H1 (cell line): ENCODE measurements at regions not wholly inside any gene's neighbourhood (a gene's known extent, or its start where the extent isn't known, plus 50 kb on each side); places are given as distances from the start of the nearest gene placed in this dataset.

Experiments used
- CTCF ChIA-PET: fragments of 300-600 bp; sonication (Branson Sonifier 250); formaldehyde crosslinking; loops from one replicate; lab custom pipeline; 2021; ENCODE audit not compliant: partially characterized antibody; lab: Charles Lee
- POLR2A ChIA-PET: fragments of 300-600 bp; sonication (Branson Sonifier 250); formaldehyde crosslinking; loops from one replicate; lab custom pipeline; 2021; ENCODE audit warnings: inconsistent platforms; ENCODE audit not compliant: partially characterized antibody; lab: Charles Lee
- DNase-seq, 2 experiments: peaks; one replicate each; pipeline versions ENCODE4 v3.0.0 to v3.0.0-alpha.2; 2010 to 2022; ENCODE audit warnings: low spot score in 2 of 2, low read depth in 1 of 2, mixed read lengths in 1 of 2
- FAIRE-seq: peaks from 2 replicates; lab custom pipeline; 2011; peaks lifted over from hg19 to GRCh38; lab: Jason Lieb, UNC
- H2AFZ ChIP-seq: 2 replicates; pipeline ENCODE4 v1.8.1; 2012; ENCODE audit warnings: low read length, inconsistent platforms
- H2AK5ac ChIP-seq: 2 replicates; pipeline ENCODE4 v1.6.1; 2013; ENCODE audit warnings: low read depth, low read length
- H2BK120ac ChIP-seq: replicated peaks from 2 replicates; pipeline ENCODE3; 2013; ENCODE audit warnings: low read depth, low read length, inconsistent platforms
- H2BK12ac ChIP-seq: 2 replicates; pipeline ENCODE4 v1.6.1; 2013; ENCODE audit warnings: low read depth, low read length
- H2BK15ac ChIP-seq: 2 replicates; pipeline ENCODE4 v1.6.1; 2013; ENCODE audit warnings: low read length
- H2BK20ac ChIP-seq: 2 replicates; pipeline ENCODE4 v1.6.1; 2013; ENCODE audit warnings: low read length
- H2BK5ac ChIP-seq: 2 replicates; pipeline ENCODE4 v1.6.1; 2013; ENCODE audit warnings: low read depth, low read length
- H3K14ac ChIP-seq: 2 replicates; pipeline ENCODE4 v1.6.1; 2013; ENCODE audit warnings: inconsistent platforms; ENCODE audit not compliant: insufficient read length
- H3K18ac ChIP-seq: 2 replicates; pipeline ENCODE4 v1.6.1; 2013; ENCODE audit warnings: low read length; ENCODE audit errors: extremely low read depth
- H3K23ac ChIP-seq: 2 replicates; pipeline ENCODE4 v1.6.1; 2013; ENCODE audit warnings: inconsistent platforms; ENCODE audit not compliant: insufficient read length
- H3K23me2 ChIP-seq: 2 replicates; pipeline ENCODE4 v1.6.1; 2013; ENCODE audit warnings: low read depth, low read length
- H3K27ac ChIP-seq: 2 replicates; pipeline ENCODE4 v1.6.1; 2011; ENCODE audit warnings: low read depth, low read length, inconsistent platforms
- H3K27me3 ChIP-seq, 4 experiments: replicated peaks in 1 of 4; 1 replicate in 1 of 4; 2 replicates in 3 of 4; pipeline versions ENCODE4 v1.6.1 to v1.8.1; 2011 to 2013; ENCODE audit warnings: low read length in 3 of 4, mild to moderate bottlenecking in 3 of 4, inconsistent platforms in 2 of 4, mixed read lengths in 2 of 4, moderate library complexity in 1 of 4; ENCODE audit not compliant: control insufficient read depth in 3 of 4, insufficient read depth in 3 of 4; ENCODE audit errors: extremely low read depth in 1 of 4
- H3K36me3 ChIP-seq, 4 experiments: 2 replicates each; pipeline versions ENCODE4 v1.6.1 to v1.8.1; 2011 to 2013; ENCODE audit warnings: mild to moderate bottlenecking in 4 of 4, low read length in 3 of 4, moderate library complexity in 2 of 4, control low read depth in 1 of 4, inconsistent platforms in 1 of 4; ENCODE audit not compliant: insufficient read depth in 4 of 4, control insufficient read depth in 2 of 4
- H3K4ac ChIP-seq: replicated peaks from 2 replicates; pipeline ENCODE3; 2013; ENCODE audit warnings: low read length, low read depth, mixed read lengths, inconsistent platforms; ENCODE audit not compliant: insufficient read length
- H3K4me1 ChIP-seq, 4 experiments: replicated peaks in 1 of 4; 1 replicate in 1 of 4; 2 replicates in 3 of 4; pipeline versions ENCODE4 v1.6.1 to v1.8.1; 2011 to 2013; ENCODE audit warnings: low read length in 3 of 4, inconsistent platforms in 2 of 4, mixed read lengths in 1 of 4; ENCODE audit not compliant: insufficient read depth in 4 of 4, control insufficient read depth in 3 of 4
- H3K4me2 ChIP-seq, 2 experiments: 2 replicates each; pipeline versions ENCODE4 v1.6.1 to v1.8.1; 2011 to 2013; ENCODE audit warnings: low read depth in 2 of 2, low read length in 2 of 2, control low read depth in 1 of 2, inconsistent platforms in 1 of 2, mild to moderate bottlenecking in 1 of 2; ENCODE audit not compliant: insufficient read depth in 1 of 2
- H3K4me3 ChIP-seq, 4 experiments: fragments of 200-600, 300-600 bp in 1 of 4; sonication (generic), shearing (Covaris generic), sonication (Bioruptor Twin) in 1 of 4; 2 replicates each; pipeline versions ENCODE4 v1.5.1 to v1.8.1; 2011 to 2016; ENCODE audit warnings: low read length in 4 of 4, low read depth in 3 of 4, control low read depth in 2 of 4, inconsistent platforms in 2 of 4, mild to moderate bottlenecking in 2 of 4, mixed read lengths in 1 of 4, moderate library complexity in 1 of 4; ENCODE audit not compliant: insufficient read depth in 2 of 4; ENCODE audit errors: extremely low read depth in 1 of 4
- H3K56ac ChIP-seq: replicated peaks from 2 replicates; pipeline ENCODE3; 2013; ENCODE audit warnings: low read depth, mild to moderate bottlenecking, mixed read lengths, low read length, inconsistent platforms; ENCODE audit not compliant: insufficient read length
- H3K79me1 ChIP-seq: 2 replicates; pipeline ENCODE4 v1.6.1; 2013; ENCODE audit warnings: low read depth, low read length, control low read depth
- H3K79me2 ChIP-seq, 2 experiments: 2 replicates each; pipeline versions ENCODE4 v1.6.1 to v1.8.1; 2012 to 2013; ENCODE audit warnings: low read length in 2 of 2, mild to moderate bottlenecking in 2 of 2, inconsistent platforms in 1 of 2; ENCODE audit not compliant: insufficient read depth in 2 of 2, control insufficient read depth in 1 of 2
- H3K9ac ChIP-seq, 4 experiments: replicated peaks in 1 of 4; 1 replicate in 1 of 4; 2 replicates in 3 of 4; pipeline versions ENCODE4 v1.6.1 to v1.8.1; 2011 to 2013; ENCODE audit warnings: low read depth in 3 of 4, low read length in 3 of 4, control low read depth in 2 of 4, mild to moderate bottlenecking in 2 of 4, moderate library complexity in 2 of 4, inconsistent platforms in 1 of 4; ENCODE audit errors: extremely low read depth in 1 of 4
- H3K9me3 ChIP-seq, 2 experiments: 2 replicates each; pipeline versions ENCODE4 v1.6.1 to v1.8.1; 2012 to 2013; ENCODE audit warnings: mild to moderate bottlenecking in 2 of 2, moderate library complexity in 2 of 2, control low read depth in 1 of 2, inconsistent platforms in 1 of 2, low read depth in 1 of 2, low read length in 1 of 2, mixed read lengths in 1 of 2; ENCODE audit not compliant: insufficient read depth in 2 of 2
- H4K20me1 ChIP-seq, 2 experiments: replicated peaks in 1 of 2; 2 replicates each; pipeline versions ENCODE3 to v1.8.1; 2011 to 2013; ENCODE audit warnings: inconsistent platforms in 2 of 2, low read length in 2 of 2, mild to moderate bottlenecking in 1 of 2; ENCODE audit not compliant: insufficient read depth in 2 of 2, control insufficient read depth in 1 of 2
- H4K5ac ChIP-seq: 2 replicates; pipeline ENCODE4 v1.6.1; 2013; ENCODE audit warnings: low read length, low read depth, mixed read lengths, inconsistent platforms; ENCODE audit not compliant: insufficient read length
- H4K8ac ChIP-seq: 2 replicates; pipeline ENCODE4 v1.8.0; 2013; ENCODE audit warnings: mild to moderate bottlenecking, moderate library complexity, low read length, inconsistent platforms; ENCODE audit not compliant: insufficient read depth; ENCODE audit errors: extremely low read depth
- H4K91ac ChIP-seq: replicated peaks from 2 replicates; pipeline ENCODE3; 2013; ENCODE audit warnings: low read length, mixed read lengths, inconsistent platforms; ENCODE audit not compliant: insufficient read length
- CREB1 ChIP-seq: IDR thresholded peaks from 2 replicates; pipeline ENCODE4 v1.6.1; 2012; ENCODE audit warnings: inconsistent platforms
- JUN ChIP-seq: IDR thresholded peaks from 2 replicates; pipeline ENCODE4 v1.6.1; 2011; ENCODE audit warnings: low read depth, mild to moderate bottlenecking, improper control_type of control experiment, low read length
- SIX5 ChIP-seq: IDR thresholded peaks from 2 replicates; pipeline ENCODE4 v1.6.1; 2011; ENCODE audit warnings: mild to moderate bottlenecking, low read depth, low read length

DNA sequence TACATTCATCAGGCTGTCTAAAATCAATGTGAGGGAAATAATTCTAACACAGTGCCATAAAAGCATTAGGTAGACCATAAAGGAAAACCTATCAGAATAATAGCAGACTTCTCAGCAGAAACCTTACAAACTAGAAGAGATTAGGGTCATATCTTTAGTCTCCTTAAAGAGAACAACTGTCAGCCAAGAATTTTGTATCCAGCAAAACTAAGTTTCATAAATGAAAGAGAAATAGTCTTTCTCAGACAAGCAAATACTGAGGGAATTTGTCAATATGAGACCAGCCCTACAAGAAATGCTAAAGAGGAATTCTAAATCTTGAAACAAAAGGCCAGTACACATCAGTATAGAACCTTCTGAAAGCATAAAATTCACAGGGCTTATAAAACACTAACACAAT, 482.0 kb downstream of the SATB2 start:
- Histone ChIP-seq H2BK120ac (no peak overlapping the region), H4K5ac (no peak overlapping the region), H3K4me1 (no peaks in the 10 kb centered on the region), H3K23me2 (no peaks in the 10 kb centered on the region), H2AFZ (no peak overlapping the region), H3K36me3 (no peaks in the 10 kb centered on the region), H3K9me3 (no peaks in the 10 kb centered on the region), H3K23ac (no peak overlapping the region), H3K18ac (no peak overlapping the region), H3K79me1 (no peaks in the 10 kb centered on the region), H3K4me2 (no peak overlapping the region), H3K27me3 (no peaks in the 10 kb centered on the region), H2AK5ac (no peak overlapping the region), H2BK15ac (no peak overlapping the region), H4K91ac (no peak overlapping the region), H2BK20ac (no peak overlapping the region), H3K79me2 (no peaks in the 10 kb centered on the region), H2BK12ac (no peak overlapping the region), H3K9ac (no peak overlapping the region), H3K4me3 (no peak overlapping the region), H3K14ac (no peak overlapping the region), H3K4ac (no peak overlapping the region), H3K27ac (no peak overlapping the region), H2BK5ac (no peak overlapping the region), H4K20me1 (no peaks in the 10 kb centered on the region), H3K56ac (no peak overlapping the region), H4K8ac (no peak overlapping the region)
- FAIRE-seq (no peak), DNase-seq (no peak)
- ChIA-PET CTCF (interaction anchor here (0.7 kb wide), 1 partner anchor 9 kb away, joined by 3 read pairs; no protein-coding TSS in a partner anchor), POLR2A (no interaction called here)
- no peak for TF ChIP-seq JUN
- no peak for TF ChIP-seq SIX5
- TF ChIP-seq CREB1, result no peak
